Gastrocnemius medialis (tissue), 4 donors: ENCODE measurements at regions not wholly inside any gene's neighbourhood (a gene's known extent, or its start where the extent isn't known, plus 50 kb on each side); places are given as distances from the start of the nearest gene placed in this dataset.

Experiments used
- ATAC-seq, 2 donors: fragments of 150-250 bp; one replicate each; pipeline ENCODE4 v1.9.1; 2016
- DNase-seq, 2 donors: peaks; one replicate each; pipeline ENCODE4 v3.0.0-alpha.2; 2019
- H3K27ac ChIP-seq, 4 donors: fragments of 200-600 bp; sonication (generic); 1 replicate in 1 of 4; 2 replicates in 3 of 4; pipeline ENCODE4 v1.5.1; 2016 to 2018; ENCODE audit warnings: mild to moderate bottlenecking in 2 of 4, moderate library complexity in 1 of 4
- H3K27me3 ChIP-seq, 3 donors: fragments of 200-600 bp; sonication (generic) in 2 of 3; 1 replicate in 1 of 3; 2 replicates in 2 of 3; pipeline versions ENCODE4 v1.5.1 to v1.6.0; 2016 to 2019; ENCODE audit warnings: mild to moderate bottlenecking in 1 of 3, moderate library complexity in 1 of 3
- H3K36me3 ChIP-seq, 2 donors: fragments of 200-600 bp; sonication (generic) in 1 of 2; one replicate each; pipeline ENCODE4 v1.5.1; 2017 to 2018
- H3K4me1 ChIP-seq, 2 donors: fragments of 200-600 bp; sonication (generic) in 1 of 2; one replicate each; pipeline ENCODE4 v1.5.1; 2016 to 2017; ENCODE audit warnings: mild to moderate bottlenecking in 2 of 2
- H3K4me3 ChIP-seq, 4 donors: fragments of 200-600 bp; sonication (generic) in 3 of 4; 1 replicate in 1 of 4; 2 replicates in 3 of 4; pipeline ENCODE4 v1.5.1; 2016 to 2019; ENCODE audit warnings: mild to moderate bottlenecking in 2 of 4
- H3K9me3 ChIP-seq, 3 donors: fragments of 200-600 bp; sonication (generic) in 2 of 3; 1 replicate in 1 of 3; 2 replicates in 2 of 3; pipeline ENCODE4 v1.5.1; 2016 to 2019
- CTCF ChIP-seq, 5 experiments: fragments of 450-650 bp in 3 of 5; fragments of 200-600 bp in 2 of 5; sonication (generic) in 2 of 5; IDR thresholded peaks in 4 of 5; conservative IDR thresholded peaks in 1 of 5; 1 replicate in 4 of 5; 2 replicates in 1 of 5; pipeline ENCODE4 v1.5.1; 2016 to 2019; ENCODE audit warnings: antibody characterized with exemption in 5 of 5, mild to moderate bottlenecking in 3 of 5, moderate library complexity in 3 of 5
- POLR2A ChIP-seq, 2 donors: fragments of 450-650 bp; IDR thresholded peaks; one replicate each; pipeline ENCODE4 v1.6.1; 2017; ENCODE audit warnings: antibody characterized with exemption in 2 of 2, mild to moderate bottlenecking in 2 of 2, moderate library complexity in 2 of 2
- in situ Hi-C, 4 donors: fragments of 200-750 bp; cut with MboI; loops; one replicate each; pipeline versions ENCODE4 v1.15.0 to v1.8.0; 2017; ENCODE audit warnings: low sequenced_read_pairs in 4 of 4
- intact Hi-C: fragments of 100-400 bp; cut with DNase I; formaldehyde crosslinking; loops from one replicate; pipeline ENCODE4 v1.15.1; 2023; ENCODE audit warnings: low total_unique reads

GRCh38 chr13:83702021-83702420 is 180.3 kb downstream of the SLITRK1 start:
- DNase-seq (no peak), ATAC-seq (no peak)
- Histone ChIP-seq H3K4me3 (no peak overlapping the region), H3K9me3 (no peaks in the 10 kb centered on the region), H3K36me3 (no peaks in the 10 kb centered on the region), H3K4me1 (no peaks in the 10 kb centered on the region), H3K27me3 (no peaks in the 10 kb centered on the region), H3K27ac (no peak overlapping the region)
- intact Hi-C loops: no loop called here
- TF ChIP-seq CTCF (IDR thresholded peaks at IDR 0.05 in 4 of 5, conservative IDR thresholded peaks at IDR 0.05 in 1 of 5) (no peak), POLR2A (IDR thresholded peaks at IDR 0.05) (no peak)
- in situ Hi-C loops: no loop called here

GRCh38 chr13:83692800-83693199 is 189.5 kb downstream of the SLITRK1 start:
- no peak for ATAC-seq

GRCh38 chr13:83691966-83692365 is 190.3 kb downstream of the SLITRK1 start:
- in situ Hi-C loops (no loop called here), intact Hi-C loops (no loop called here)
- DNase-seq (no peak), ATAC-seq (no peak)
- H3K27me3 ChIP-seq: no peaks in the 10 kb centered on the region
- H3K27ac ChIP-seq: no peak overlapping the region
- no peaks in the 10 kb centered on the region for H3K36me3 ChIP-seq
- no peaks in the 10 kb centered on the region for H3K9me3 ChIP-seq
- no peak overlapping the region for H3K4me3 ChIP-seq
- H3K4me1 ChIP-seq: no peaks in the 10 kb centered on the region
- TF ChIP-seq POLR2A (IDR thresholded peaks at IDR 0.05): no peak
- TF ChIP-seq CTCF (IDR thresholded peaks at IDR 0.05 in 4 of 5, conservative IDR thresholded peaks at IDR 0.05 in 1 of 5): no peak

More at GRCh38 chr13:83692800-83693199, 189.5 kb downstream of the SLITRK1 start:
- Histone ChIP-seq H3K4me1 (no peaks in the 10 kb centered on the region), H3K4me3 (no peak overlapping the region), H3K27me3 (no peaks in the 10 kb centered on the region), H3K36me3 (no peaks in the 10 kb centered on the region), H3K27ac (no peak overlapping the region), H3K9me3 (no peaks in the 10 kb centered on the region)
- intact Hi-C loops (no loop called here), in situ Hi-C loops (no loop called here)
- no peak for TF ChIP-seq CTCF (IDR thresholded peaks at IDR 0.05 in 4 of 5, conservative IDR thresholded peaks at IDR 0.05 in 1 of 5)
- TF ChIP-seq POLR2A (IDR thresholded peaks at IDR 0.05): no peak
- no peak for DNase-seq

GRCh38 chr13:83681547-83681946 is 200.7 kb downstream of the SLITRK1 start:
- H3K4me3 ChIP-seq: no peak overlapping the region
- no peaks in the 10 kb centered on the region for H3K27me3 ChIP-seq
- no peak overlapping the region for H3K27ac ChIP-seq
- DNase-seq (no peak), ATAC-seq (no peak)
- no peaks in the 10 kb centered on the region for H3K4me1 ChIP-seq
- TF ChIP-seq CTCF (IDR thresholded peaks at IDR 0.05 in 4 of 5, conservative IDR thresholded peaks at IDR 0.05 in 1 of 5) (no peak), POLR2A (IDR thresholded peaks at IDR 0.05) (no peak)
- in situ Hi-C loops: no loop called here
- intact Hi-C loops: no loop called here
- no peaks in the 10 kb centered on the region for H3K9me3 ChIP-seq
- no peaks in the 10 kb centered on the region for H3K36me3 ChIP-seq

- DNase-seq: no peak
- intact Hi-C loops: no loop called here
Observed at GRCh38 chr13:83677985-83678384, 204.3 kb downstream of the SLITRK1 start.

More at GRCh38 chr13:83677985-83678384, 204.3 kb downstream of the SLITRK1 start:
- Histone ChIP-seq H3K27me3 (no peaks in the 10 kb centered on the region), H3K4me3 (no peak overlapping the region), H3K27ac (no peak overlapping the region), H3K9me3 (no peaks in the 10 kb centered on the region), H3K4me1 (no peaks in the 10 kb centered on the region), H3K36me3 (no peaks in the 10 kb centered on the region)
- ATAC-seq: no peak
- TF ChIP-seq POLR2A (IDR thresholded peaks at IDR 0.05) (no peak), CTCF (IDR thresholded peaks at IDR 0.05 in 4 of 5, conservative IDR thresholded peaks at IDR 0.05 in 1 of 5) (no peak)
- in situ Hi-C loops: no loop called here
